Mesendoderm (in vitro differentiated cells): ENCODE measurements at regions not wholly inside any gene's neighbourhood (a gene's known extent, or its start where the extent isn't known, plus 50 kb on each side); places are given as distances from the start of the nearest gene placed in this dataset.

ENCODE experiments used
- DNase-seq: peaks from one replicate; pipeline ENCODE4 v3.0.0; 2013
- H2AK5ac ChIP-seq: 2 replicates; pipeline ENCODE4 v1.6.1; 2013; ENCODE audit warnings: low read length, inconsistent platforms
- H2BK120ac ChIP-seq: 2 replicates; pipeline ENCODE4 v1.6.1; 2013; ENCODE audit warnings: low read depth, mild to moderate bottlenecking, low read length, moderate library complexity, mixed read lengths
- H2BK15ac ChIP-seq: replicated peaks from 2 replicates; pipeline ENCODE4 v1.6.1; 2013; ENCODE audit warnings: low read depth, mild to moderate bottlenecking, moderate library complexity
- H2BK5ac ChIP-seq: 2 replicates; pipeline ENCODE4 v1.6.1; 2013; ENCODE audit warnings: low read length, inconsistent platforms
- H3K18ac ChIP-seq: 2 replicates; pipeline ENCODE4 v1.6.1; 2013; ENCODE audit warnings: mild to moderate bottlenecking, low read length, mixed read lengths
- H3K23ac ChIP-seq: one replicate; pipeline ENCODE4 v1.6.1; 2013; ENCODE audit warnings: low read length
- H3K27ac ChIP-seq: 2 replicates; pipeline ENCODE4 v1.5.1; 2013; ENCODE audit warnings: low read depth, mild to moderate bottlenecking, inconsistent platforms, low read length, moderate library complexity
- H3K27me3 ChIP-seq: 2 replicates; pipeline ENCODE4 v1.6.1; 2013; ENCODE audit warnings: low read length, control low read depth, mild to moderate bottlenecking, inconsistent platforms; ENCODE audit not compliant: insufficient read depth, poor library complexity
- H3K36me3 ChIP-seq: 2 replicates; pipeline ENCODE4 v1.6.1; 2013; ENCODE audit warnings: low read length, inconsistent platforms; ENCODE audit not compliant: control insufficient read depth, insufficient read depth
- H3K4ac ChIP-seq: one replicate; pipeline ENCODE4 v1.6.1; 2013; ENCODE audit warnings: low read depth, mild to moderate bottlenecking, low read length, moderate library complexity
- H3K4me1 ChIP-seq: 2 replicates; pipeline ENCODE4 v1.6.1; 2013; ENCODE audit warnings: low read depth, low read length, inconsistent platforms; ENCODE audit not compliant: control insufficient read depth
- H3K4me2 ChIP-seq: 2 replicates; pipeline ENCODE4 v1.6.1; 2013; ENCODE audit warnings: low read length
- H3K4me3 ChIP-seq: 2 replicates; pipeline ENCODE4 v1.5.1; 2013; ENCODE audit warnings: mild to moderate bottlenecking, low read length
- H3K56ac ChIP-seq: one replicate; pipeline ENCODE4 v1.6.1; 2013; ENCODE audit warnings: low read length
- H3K79me1 ChIP-seq: 2 replicates; pipeline ENCODE4 v1.6.1; 2013; ENCODE audit warnings: low read length, inconsistent platforms
- H3K79me2 ChIP-seq: 2 replicates; pipeline ENCODE4 v1.6.1; 2013; ENCODE audit warnings: mild to moderate bottlenecking, low read length; ENCODE audit not compliant: control insufficient read depth, insufficient read depth
- H3K9ac ChIP-seq: 2 replicates; pipeline ENCODE4 v1.6.1; 2013; ENCODE audit warnings: low read length, inconsistent platforms
- H4K5ac ChIP-seq: one replicate; pipeline ENCODE4 v1.6.1; 2013; ENCODE audit warnings: low read length
- H4K8ac ChIP-seq: one replicate; pipeline ENCODE4 v1.6.1; 2013; ENCODE audit warnings: low read depth, mild to moderate bottlenecking, control low read depth, low read length, moderate library complexity
- WGBS: extraction: QIAGEN DNeasy Blood & Tissue Kit; methylation state at CpG from one replicate; pipeline ENCODE4 v1.1.7; 2013; ENCODE audit warnings: low lambda C conversion rate, missing lambda C conversion rate; ENCODE audit not compliant: insufficient coverage; ENCODE audit errors: extremely low coverage; 5-methylcytosine and 5-hydroxymethylcytosine counted together

GRCh38 chr11:130600616-130601015 lies 152.2 kb downstream of the ADAMTS15 start:
- no peak overlapping the region for H2BK120ac ChIP-seq
- peaks cover 1% of the 10 kb centered on the region for H3K4me1 ChIP-seq
- H3K4me3 ChIP-seq = no peak overlapping the region
- no peak overlapping the region for H4K5ac ChIP-seq
- no peaks in the 10 kb centered on the region for H3K79me2 ChIP-seq
- no peaks in the 10 kb centered on the region for H3K27me3 ChIP-seq
- H3K23ac ChIP-seq = no peak overlapping the region
- peak overlapping the region; percentile 33 for H2BK5ac ChIP-seq
- H3K27ac ChIP-seq = peak overlapping the region; percentile 65
- no peaks in the 10 kb centered on the region for H3K79me1 ChIP-seq
- no peak overlapping the region for H2BK15ac ChIP-seq
- peak overlapping the region; percentile 44 for H3K4ac ChIP-seq
- no CpG with 5 or more reads among the region's 5 CpGs for WGBS
- peak overlapping the region; percentile 36 for H3K56ac ChIP-seq
- H4K8ac ChIP-seq = no peak overlapping the region
- peak; percentile 59 for DNase-seq
- H3K36me3 ChIP-seq = no peaks in the 10 kb centered on the region
- H3K4me2 ChIP-seq = no peak overlapping the region
- H2AK5ac ChIP-seq = no peak overlapping the region
- H3K9ac ChIP-seq = no peak overlapping the region
- H3K18ac ChIP-seq = peak overlapping the region; percentile 54

GRCh38 chr11:130601141-130601540 lies 152.7 kb downstream of the ADAMTS15 start:
- Histone ChIP-seq H4K8ac (no peak overlapping the region), H3K4me2 (no peak overlapping the region), H2BK15ac (no peak overlapping the region), H3K27ac (peak overlapping the region; percentile 6), H3K4me1 (peaks cover 1% of the 10 kb centered on the region), H3K79me2 (no peaks in the 10 kb centered on the region), H4K5ac (no peak overlapping the region), H2AK5ac (no peak overlapping the region), H3K18ac (no peak overlapping the region), H3K27me3 (no peaks in the 10 kb centered on the region), H3K56ac (peak overlapping the region; percentile 60), H3K79me1 (no peaks in the 10 kb centered on the region), H3K23ac (no peak overlapping the region), H3K36me3 (no peaks in the 10 kb centered on the region), H3K4me3 (no peak overlapping the region), H3K9ac (no peak overlapping the region), H3K4ac (peak overlapping the region; percentile 63), H2BK120ac (no peak overlapping the region), H2BK5ac (peak overlapping the region; percentile 0)
- DNase-seq = peak; percentile 96
- no CpG with 5 or more reads among the region's 8 CpGs for WGBS

- peaks cover 1% of the 10 kb centered on the region for H3K4me1 ChIP-seq
- H2BK5ac ChIP-seq = peak overlapping the region; percentile 1
- H2BK15ac ChIP-seq = no peak overlapping the region
- H3K4me2 ChIP-seq = no peak overlapping the region
- peak overlapping the region; percentile 60 for H3K56ac ChIP-seq
- H3K36me3 ChIP-seq = no peaks in the 10 kb centered on the region
- H3K9ac ChIP-seq = no peak overlapping the region
- no peak overlapping the region for H2BK120ac ChIP-seq
- H4K8ac ChIP-seq = no peak overlapping the region
- H3K18ac ChIP-seq = peak overlapping the region; percentile 6
- H4K5ac ChIP-seq = no peak overlapping the region
- no peak for DNase-seq
- H3K27ac ChIP-seq = no peak overlapping the region
- no peaks in the 10 kb centered on the region for H3K27me3 ChIP-seq
- peak overlapping the region; percentile 63 for H3K4ac ChIP-seq
- H2AK5ac ChIP-seq = peak overlapping the region; percentile 28
- no peaks in the 10 kb centered on the region for H3K79me2 ChIP-seq
- WGBS = no CpG with 5 or more reads among the region's 16 CpGs
- H3K4me3 ChIP-seq = no peak overlapping the region
- H3K23ac ChIP-seq = no peak overlapping the region
- H3K79me1 ChIP-seq = no peaks in the 10 kb centered on the region
Observed at GRCh38 chr11:130601764-130602460, 153.5 kb downstream of the ADAMTS15 start.

- Histone ChIP-seq H2AK5ac (no peak overlapping the region), H2BK15ac (no peak overlapping the region), H3K56ac (no peak overlapping the region), H3K36me3 (no peaks in the 10 kb centered on the region), H3K79me1 (no peaks in the 10 kb centered on the region), H2BK5ac (no peak overlapping the region), H3K18ac (no peak overlapping the region), H4K8ac (no peak overlapping the region), H3K4me2 (no peak overlapping the region), H3K4me3 (no peak overlapping the region), H3K79me2 (no peaks in the 10 kb centered on the region), H4K5ac (no peak overlapping the region), H3K27me3 (no peaks in the 10 kb centered on the region), H2BK120ac (no peak overlapping the region), H3K4me1 (peaks cover 1% of the 10 kb centered on the region), H3K9ac (no peak overlapping the region), H3K4ac (peak overlapping the region; percentile 63), H3K23ac (no peak overlapping the region), H3K27ac (no peak overlapping the region)
- no peak for DNase-seq
- WGBS = no CpG with 5 or more reads among the region's 12 CpGs
Observed at GRCh38 chr11:130602641-130603334, 154.3 kb downstream of the ADAMTS15 start.

- Histone ChIP-seq H2AK5ac (no peak overlapping the region), H3K18ac (no peak overlapping the region), H3K27me3 (no peaks in the 10 kb centered on the region), H2BK15ac (no peak overlapping the region), H3K36me3 (no peaks in the 10 kb centered on the region), H3K4me1 (peaks cover 1% of the 10 kb centered on the region), H3K4me2 (no peak overlapping the region), H3K4ac (no peak overlapping the region), H3K27ac (no peak overlapping the region), H3K79me2 (no peaks in the 10 kb centered on the region), H3K56ac (no peak overlapping the region), H2BK5ac (no peak overlapping the region), H3K9ac (no peak overlapping the region), H3K79me1 (no peaks in the 10 kb centered on the region), H4K8ac (no peak overlapping the region), H2BK120ac (no peak overlapping the region), H3K4me3 (no peak overlapping the region), H3K23ac (no peak overlapping the region), H4K5ac (no peak overlapping the region)
- no peak for DNase-seq
- no CpG with 5 or more reads among the region's 7 CpGs for WGBS
Observed at GRCh38 chr11:130603335-130603906, 155.0 kb downstream of the ADAMTS15 start.
